T-cell (primary cell): ENCODE measurements at regions not wholly inside any gene's neighbourhood (a gene's known extent, or its start where the extent isn't known, plus 50 kb on each side); places are given as distances from the start of the nearest gene placed in this dataset.

Experiments
- ATAC-seq, 4 experiments: fragments of 200-7000 bp in 3 of 4; fragments of 150-1000 bp in 1 of 4; cut with Tn5 transposase; replicated peaks in 1 of 4; 1 replicate in 3 of 4; 2 replicates in 1 of 4; pipeline ENCODE4 v1.10.0; 2021; ENCODE audit warnings: moderate library complexity in 3 of 4, mild to moderate bottlenecking in 2 of 4, moderate number of reproducible peaks in 1 of 4
- CTCF ChIA-PET, 2 donors: fragments of 300-600 bp; sonication (Branson Sonifier 250); formaldehyde crosslinking; loops; one replicate each; lab custom pipeline; 2022; ENCODE audit warnings: antibody characterized with exemption in 2 of 2; lab: Charles Lee
- POLR2A ChIA-PET, 2 donors: fragments of 300-600 bp; sonication (Branson Sonifier 250); formaldehyde crosslinking; loops; one replicate each; lab custom pipeline; 2022; ENCODE audit warnings: antibody characterized with exemption in 2 of 2; lab: Charles Lee
- DNase-seq, 35 experiments: peaks; one replicate each; pipeline versions ENCODE4 v3.0.0 to v3.0.0-alpha.2; 2013 to 2023
- H3K27ac ChIP-seq: one replicate; pipeline ENCODE4 v1.5.1; 2013; ENCODE audit warnings: low read length
- H3K27me3 ChIP-seq, 2 experiments: replicated peaks in 1 of 2; 1 replicate in 1 of 2; 2 replicates in 1 of 2; pipeline versions ENCODE4 v1.6.1 to v1.7.0; 2013; ENCODE audit warnings: low read length in 1 of 2, mixed read lengths in 1 of 2; ENCODE audit not compliant: control insufficient read depth in 2 of 2, insufficient read depth in 2 of 2; ENCODE audit errors: extremely low read depth in 1 of 2
- H3K36me3 ChIP-seq, 2 donors: 1 replicate in 1 of 2; 2 replicates in 1 of 2; pipeline versions ENCODE4 v1.6.1 to v1.7.0; 2013; ENCODE audit warnings: low read length in 1 of 2; ENCODE audit not compliant: control insufficient read depth in 2 of 2, insufficient read depth in 1 of 2; ENCODE audit errors: extremely low read depth in 1 of 2
- H3K4me1 ChIP-seq, 2 experiments: 1 replicate in 1 of 2; 2 replicates in 1 of 2; pipeline versions ENCODE4 v1.6.1 to v1.7.0; 2013; ENCODE audit warnings: low read length in 2 of 2, mixed read lengths in 1 of 2; ENCODE audit not compliant: insufficient read depth in 2 of 2, control insufficient read depth in 1 of 2; ENCODE audit errors: extremely low read depth in 1 of 2
- H3K4me3 ChIP-seq, 2 donors: 1 replicate in 1 of 2; 2 replicates in 1 of 2; pipeline versions ENCODE4 v1.5.1 to v1.7.0; 2013; ENCODE audit warnings: mild to moderate bottlenecking in 2 of 2, low read length in 1 of 2, moderate library complexity in 1 of 2; ENCODE audit not compliant: control insufficient read depth in 1 of 2; ENCODE audit errors: extremely low read depth in 1 of 2
- H3K9me3 ChIP-seq: 2 replicates; pipeline ENCODE4 v1.7.0; 2013
- H3K27ac Mint-ChIP-seq, 2 donors: one replicate each; pipeline ENCODE4 v1.8.0; 2020 to 2021; ENCODE audit warnings: mild to moderate bottlenecking in 2 of 2, mixed read lengths in 2 of 2
- H3K27me3 Mint-ChIP-seq, 2 donors: one replicate each; pipeline ENCODE4 v1.8.0; 2021 to 2022; ENCODE audit warnings: mixed read lengths in 2 of 2
- H3K36me3 Mint-ChIP-seq: one replicate; pipeline ENCODE4 v1.8.0; 2021; ENCODE audit warnings: mixed read lengths
- H3K4me1 Mint-ChIP-seq, 3 donors: one replicate each; pipeline ENCODE4 v1.8.0; 2020 to 2022; ENCODE audit warnings: mixed read lengths in 3 of 3, mild to moderate bottlenecking in 1 of 3
- H3K4me3 Mint-ChIP-seq, 3 donors: one replicate each; pipeline ENCODE4 v1.8.0; 2020 to 2022; ENCODE audit warnings: mild to moderate bottlenecking in 3 of 3, mixed read lengths in 3 of 3, moderate library complexity in 3 of 3
- H3K9me3 Mint-ChIP-seq, 3 donors: one replicate each; pipeline ENCODE4 v1.8.0; 2020 to 2022; ENCODE audit warnings: mixed read lengths in 3 of 3
- WGBS: methylation state at CpG from one replicate; pipeline ENCODE4 v1.1.5; 2013; ENCODE audit warnings: missing lambda C conversion rate; ENCODE audit not compliant: insufficient coverage; 5-methylcytosine and 5-hydroxymethylcytosine counted together

GRCh38 chr2:60400462-60401246 is 152.8 kb downstream of the BCL11A start:
- POLR2A ChIA-PET, result interaction anchor here (0.6 to 0.7 kb wide), 2 partner anchors 649 to 1038 kb away, joined by 3 read pairs; no protein-coding TSS in a partner anchor
- no peak for DNase-seq
- peaks cover 0 to 3% of the 10 kb centered on the region in 2 experiments for H3K4me1 ChIP-seq
- peak overlapping the region in 1 of 2 donors; percentile 18 for H3K4me3 ChIP-seq
- H3K36me3 Mint-ChIP-seq, result no peaks in the 10 kb centered on the region
- H3K4me3 Mint-ChIP-seq, result no peak overlapping the region
- H3K27ac ChIP-seq, result no peak overlapping the region
- peaks cover 0 to 3% of the 10 kb centered on the region in 2 donors for H3K27me3 Mint-ChIP-seq
- no peaks in the 10 kb centered on the region for H3K9me3 ChIP-seq
- peaks cover 3 to 6% (median 4%) of the 10 kb centered on the region in 3 donors for H3K4me1 Mint-ChIP-seq
- CTCF ChIA-PET, result no interaction called here
- 30% methylated on average over 2 of the region's 7 CpGs for WGBS
- no peaks in the 10 kb centered on the region for H3K27me3 ChIP-seq
- no peak for ATAC-seq
- H3K9me3 Mint-ChIP-seq, result no peaks in the 10 kb centered on the region
- H3K27ac Mint-ChIP-seq, result no peak overlapping the region
- H3K36me3 ChIP-seq, result no peaks in the 10 kb centered on the region

GRCh38 chr2:60394463-60394862 is 159.0 kb downstream of the BCL11A start:
- Histone ChIP-seq H3K27me3 (no peaks in the 10 kb centered on the region), H3K27ac (no peak overlapping the region), H3K4me1 (no peaks in the 10 kb centered on the region), H3K36me3 (no peaks in the 10 kb centered on the region), H3K9me3 (no peaks in the 10 kb centered on the region), H3K4me3 (no peak overlapping the region)
- CTCF ChIA-PET, result no interaction called here
- POLR2A ChIA-PET, result no interaction called here
- ATAC-seq (no peak), DNase-seq (no peak)
- H3K36me3 Mint-ChIP-seq, result no peaks in the 10 kb centered on the region
- H3K27me3 Mint-ChIP-seq, result peaks cover under 1 to 1% of the 10 kb centered on the region in 2 donors
- H3K4me3 Mint-ChIP-seq, result no peak overlapping the region
- H3K27ac Mint-ChIP-seq, result no peak overlapping the region
- peaks cover 0 to 6% (median under 1%) of the 10 kb centered on the region in 3 donors for H3K4me1 Mint-ChIP-seq
- no CpG with 5 or more reads among the region's 2 CpGs for WGBS
- H3K9me3 Mint-ChIP-seq, result no peaks in the 10 kb centered on the region

- H3K9me3 ChIP-seq, result no peaks in the 10 kb centered on the region
- ATAC-seq, result no peak
- H3K27me3 ChIP-seq, result peaks cover 0 to 4% of the 10 kb centered on the region in 2 experiments
- WGBS, result 62% methylated on average over 3 of the region's 7 CpGs
- ChIA-PET CTCF (interaction anchor here in 1 of 2 donors (0.6 kb wide), 1 partner anchor 13 kb away, joined by 3 read pairs; no protein-coding TSS in a partner anchor), POLR2A (no interaction called here)
- DNase-seq, result no peak
- Mint-ChIP-seq H3K9me3 (no peaks in the 10 kb centered on the region), H3K27ac (no peak overlapping the region), H3K4me1 (peaks cover 0 to 6% (median 0%) of the 10 kb centered on the region in 3 donors), H3K4me3 (no peak overlapping the region), H3K27me3 (peaks cover 0 to 1% of the 10 kb centered on the region in 2 donors), H3K36me3 (no peaks in the 10 kb centered on the region)
- no peaks in the 10 kb centered on the region for H3K4me1 ChIP-seq
- H3K27ac ChIP-seq, result no peak overlapping the region
- H3K36me3 ChIP-seq, result no peaks in the 10 kb centered on the region
- no peak overlapping the region for H3K4me3 ChIP-seq
These were observed 161.6 kb downstream of the BCL11A start for GRCh38 chr2:60391649-60392375.

GRCh38 chr2:60391230-60391629 is 162.2 kb downstream of the BCL11A start:
- Mint-ChIP-seq H3K27me3 (peaks cover 0 to 1% of the 10 kb centered on the region in 2 donors), H3K27ac (no peak overlapping the region), H3K36me3 (no peaks in the 10 kb centered on the region), H3K9me3 (no peaks in the 10 kb centered on the region), H3K4me1 (peaks cover 0 to 6% (median 0%) of the 10 kb centered on the region in 3 donors), H3K4me3 (no peak overlapping the region)
- no peaks in the 10 kb centered on the region for H3K4me1 ChIP-seq
- H3K4me3 ChIP-seq, result no peak overlapping the region
- DNase-seq (no peak), ATAC-seq (no peak)
- H3K27me3 ChIP-seq, result peaks cover 0 to 4% of the 10 kb centered on the region in 2 experiments
- CTCF ChIA-PET, result no interaction called here
- POLR2A ChIA-PET, result no interaction called here
- no peak overlapping the region for H3K27ac ChIP-seq
- no CpG with 5 or more reads among the region's 6 CpGs for WGBS
- H3K36me3 ChIP-seq, result no peaks in the 10 kb centered on the region
- H3K9me3 ChIP-seq, result no peaks in the 10 kb centered on the region

- Histone ChIP-seq H3K4me1 (no peaks in the 10 kb centered on the region), H3K36me3 (no peaks in the 10 kb centered on the region), H3K4me3 (no peak overlapping the region), H3K27me3 (peaks cover 0 to 7% of the 10 kb centered on the region in 2 experiments), H3K9me3 (no peaks in the 10 kb centered on the region), H3K27ac (no peak overlapping the region)
- no peaks in the 10 kb centered on the region for H3K9me3 Mint-ChIP-seq
- ATAC-seq (no peak), DNase-seq (no peak)
- ChIA-PET POLR2A (no interaction called here), CTCF (no interaction called here)
- no peak overlapping the region for H3K27ac Mint-ChIP-seq
- H3K4me1 Mint-ChIP-seq, result peaks cover 0 to 4% (median 0%) of the 10 kb centered on the region in 3 donors
- WGBS, result no CpG with 5 or more reads among the region's 2 CpGs
- H3K4me3 Mint-ChIP-seq, result no peak overlapping the region
- no peaks in the 10 kb centered on the region for H3K36me3 Mint-ChIP-seq
- peaks cover 1 to 8% of the 10 kb centered on the region in 2 donors for H3K27me3 Mint-ChIP-seq
These were observed 167.0 kb downstream of the BCL11A start for GRCh38 chr2:60386436-60386835.

- 65% methylated on average over 2 of the region's 5 CpGs for WGBS
- Histone ChIP-seq H3K27ac (no peak overlapping the region), H3K27me3 (peaks cover 0 to 7% of the 10 kb centered on the region in 2 experiments), H3K9me3 (no peaks in the 10 kb centered on the region), H3K4me1 (no peaks in the 10 kb centered on the region), H3K4me3 (no peak overlapping the region), H3K36me3 (no peaks in the 10 kb centered on the region)
- Mint-ChIP-seq H3K4me1 (no peaks in the 10 kb centered on the region), H3K27ac (no peak overlapping the region), H3K27me3 (peaks cover 1 to 8% of the 10 kb centered on the region in 2 donors), H3K4me3 (no peak overlapping the region), H3K36me3 (no peaks in the 10 kb centered on the region), H3K9me3 (no peaks in the 10 kb centered on the region)
- ChIA-PET POLR2A (interaction anchor here in 1 of 2 donors (0.6 kb wide), 1 partner anchor 1999 kb away, joined by 6 read pairs; no protein-coding TSS in a partner anchor), CTCF (no interaction called here)
- ATAC-seq, result no peak
- peak in 1 of 35 experiments; percentile 4 for DNase-seq
These were observed 167.8 kb downstream of the BCL11A start for GRCh38 chr2:60385648-60386047.
